K562 (cell line): ENCODE measurements at regions not wholly inside any gene's neighbourhood (a gene's known extent, or its start where the extent isn't known, plus 50 kb on each side); places are given as distances from the start of the nearest gene placed in this dataset.

Experiments used
- CTCF ChIP-seq, 3 experiments: IDR thresholded peaks in 2 of 3; conservative IDR thresholded peaks in 1 of 3; 2 replicates each; pipeline ENCODE4 v1.5.1; 2011 to 2012; ENCODE audit warnings: low read length in 3 of 3, mild to moderate bottlenecking in 3 of 3, control low read depth in 2 of 3, improper control_type of control experiment in 1 of 3, inconsistent platforms in 1 of 3, low read depth in 1 of 3, mixed read lengths in 1 of 3, moderate library complexity in 1 of 3; ENCODE audit not compliant: insufficient read depth in 2 of 3
- EP300 ChIP-seq: IDR thresholded peaks from 2 replicates; pipeline ENCODE4 v1.6.1; 2012; ENCODE audit warnings: low read length, improper control_type of control experiment
- EZH2 ChIP-seq: IDR thresholded peaks from 2 replicates; pipeline ENCODE4 v1.6.1; 2012; ENCODE audit warnings: low read depth, mild to moderate bottlenecking, inconsistent platforms, low read length, borderline replicate concordance
- RAD21 ChIP-seq, 2 experiments: fragments of 250-450 bp in 1 of 2; fragments of 450-650 bp in 1 of 2; sonication (Bioruptor Pico) in 1 of 2; formaldehyde crosslinking in 1 of 2; IDR thresholded peaks in 1 of 2; conservative IDR thresholded peaks in 1 of 2; 2 replicates each; pipeline versions ENCODE4 v1.4.0 to v1.8.0; 2020 to 2022; ENCODE audit warnings: mild to moderate bottlenecking in 2 of 2, moderate library complexity in 1 of 2
- TF ChIP-seq, protein P1 (sequence below): fragments of 450-650 bp; IDR thresholded peaks from 2 replicates; pipeline ENCODE4 v1.6.1; 2016; ENCODE audit warnings: antibody characterized with exemption
- TF ChIP-seq, protein P2 (sequence below): conservative IDR thresholded peaks from 2 replicates; pipeline ENCODE4 v1.6.1; 2011; ENCODE audit warnings: low read depth, mild to moderate bottlenecking, low read length; ENCODE audit not compliant: control insufficient read depth

DNA sequence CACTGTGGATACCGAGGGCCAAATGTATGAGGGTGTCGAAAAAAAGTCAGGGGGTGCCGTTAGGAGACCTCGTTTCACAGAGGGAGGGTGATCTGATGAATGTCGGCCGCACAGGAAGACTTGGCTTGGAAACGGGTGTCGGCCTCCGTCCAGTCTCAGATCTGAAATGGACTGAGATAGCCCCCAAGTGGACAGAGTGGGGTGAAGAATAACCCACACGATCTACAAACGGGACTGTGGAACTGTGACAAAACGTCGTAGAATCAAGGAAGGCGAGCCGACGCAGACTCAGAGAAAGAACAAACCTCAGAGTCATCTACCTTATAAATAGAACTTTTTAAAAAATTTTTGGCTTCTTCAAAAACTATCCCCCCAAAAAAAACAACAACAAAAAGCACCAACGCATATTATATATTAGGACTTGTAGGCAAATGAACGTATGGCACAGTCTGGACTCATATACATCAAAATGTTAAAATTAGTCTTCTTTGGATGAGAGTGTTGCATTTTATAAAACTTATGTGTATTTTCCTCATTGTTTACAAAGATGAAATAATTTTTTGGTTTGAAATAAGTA, 63.8 kb upstream of the IRF2 start:
- TF ChIP-seq CTCF (IDR thresholded peaks at IDR 0.05 in 2 of 3, conservative IDR thresholded peaks at IDR 0.05 in 1 of 3; ENCODE audit: insufficient read depth in 2 of 3, low read depth in 1 of 3, low read length in 3 of 3) (peak; percentile 85 to 93 (median 86)), RAD21 (CRISPR knock-in tag; conservative IDR thresholded peaks at IDR 0.05 in 1 of 2, IDR thresholded peaks at IDR 0.05 in 1 of 2) (peak; percentile 91 to 95), EZH2 (no peak), EP300 (no peak)
- TF ChIP-seq, protein P1, sequence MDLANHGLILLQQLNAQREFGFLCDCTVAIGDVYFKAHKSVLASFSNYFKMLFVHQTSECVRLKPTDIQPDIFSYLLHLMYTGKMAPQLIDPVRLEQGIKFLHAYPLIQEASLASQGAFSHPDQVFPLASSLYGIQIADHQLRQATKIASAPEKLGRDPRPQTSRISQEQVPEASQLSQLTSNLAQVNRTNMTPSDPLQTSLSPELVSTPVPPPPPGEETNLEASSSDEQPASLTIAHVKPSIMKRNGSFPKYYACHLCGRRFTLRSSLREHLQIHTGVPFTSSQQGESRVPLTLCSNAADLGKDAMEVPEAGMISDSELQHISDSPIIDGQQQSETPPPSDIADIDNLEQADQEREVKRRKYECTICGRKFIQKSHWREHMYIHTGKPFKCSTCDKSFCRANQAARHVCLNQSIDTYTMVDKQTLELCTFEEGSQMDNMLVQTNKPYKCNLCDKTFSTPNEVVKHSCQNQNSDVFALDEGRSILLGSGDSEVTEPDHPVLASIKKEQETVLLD = no peak
- TF ChIP-seq, protein P2, sequence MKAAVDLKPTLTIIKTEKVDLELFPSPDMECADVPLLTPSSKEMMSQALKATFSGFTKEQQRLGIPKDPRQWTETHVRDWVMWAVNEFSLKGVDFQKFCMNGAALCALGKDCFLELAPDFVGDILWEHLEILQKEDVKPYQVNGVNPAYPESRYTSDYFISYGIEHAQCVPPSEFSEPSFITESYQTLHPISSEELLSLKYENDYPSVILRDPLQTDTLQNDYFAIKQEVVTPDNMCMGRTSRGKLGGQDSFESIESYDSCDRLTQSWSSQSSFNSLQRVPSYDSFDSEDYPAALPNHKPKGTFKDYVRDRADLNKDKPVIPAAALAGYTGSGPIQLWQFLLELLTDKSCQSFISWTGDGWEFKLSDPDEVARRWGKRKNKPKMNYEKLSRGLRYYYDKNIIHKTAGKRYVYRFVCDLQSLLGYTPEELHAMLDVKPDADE = no peak
